DMS153 treated with DMSO at 0.1 percent for 48 hours (cell line): ENCODE measurements at regions not wholly inside any gene's neighbourhood (a gene's known extent, or its start where the extent isn't known, plus 50 kb on each side); places are given as distances from the start of the nearest gene placed in this dataset.
A peak's percentile ranks its signal among the peaks of the same experiment; 100 is the strongest.
"Not testable (repeated sequence)": the region's sequence is repeated elsewhere in the genome, so short reads cannot be mapped to it uniquely, and the experiment has no call there.

Experiments
- DNase-seq: peaks from one replicate; lab custom pipeline; 2025; ENCODE audit not compliant: unreplicated experiment; lab: John Stamatoyannopoulos, UW

GRCh38 chr4:45283352-45283751, 557.0 kb upstream of the GNPDA2 start:
- no peak for DNase-seq

- no peak for DNase-seq
Measured at GRCh38 chr4:45280121-45280520, 553.8 kb upstream of the GNPDA2 start.

GRCh38 chr4:45275862-45276261, 549.5 kb upstream of the GNPDA2 start:
- DNase-seq = no peak

GRCh38 chr4:45248106-45248505, 521.8 kb upstream of the GNPDA2 start:
- not testable (repeated sequence) for DNase-seq

- DNase-seq = no peak
Measured at GRCh38 chr4:45241976-45242375, 515.6 kb upstream of the GNPDA2 start.

GRCh38 chr4:45229206-45229605, 502.9 kb upstream of the GNPDA2 start:
- DNase-seq = no peak

- DNase-seq = no peak
Measured at GRCh38 chr4:45215976-45216542, 489.7 kb upstream of the GNPDA2 start.

- not testable (repeated sequence) for DNase-seq
Measured at GRCh38 chr4:45208476-45208875, 482.1 kb upstream of the GNPDA2 start.

- DNase-seq = not testable (repeated sequence)
Measured at GRCh38 chr4:45207864-45208331, 481.5 kb upstream of the GNPDA2 start.

- not testable (repeated sequence) for DNase-seq
Measured at GRCh38 chr4:45207241-45207863, 481.0 kb upstream of the GNPDA2 start.

- DNase-seq = no peak
Measured at GRCh38 chr4:45199736-45200135, 473.4 kb upstream of the GNPDA2 start.

GRCh38 chr4:45188501-45188900, 462.1 kb upstream of the GNPDA2 start:
- no peak for DNase-seq

- DNase-seq = no peak
Measured at GRCh38 chr4:45186249-45186648, 459.9 kb upstream of the GNPDA2 start.

GRCh38 chr4:45183905-45184304, 457.5 kb upstream of the GNPDA2 start:
- DNase-seq = no peak

- no peak for DNase-seq
Measured at GRCh38 chr4:45172636-45173035, 446.3 kb upstream of the GNPDA2 start.

GRCh38 chr4:45160951-45161350, 434.6 kb upstream of the GNPDA2 start:
- no peak for DNase-seq

- no peak for DNase-seq
Measured at GRCh38 chr4:45155081-45155777, 428.9 kb upstream of the GNPDA2 start.

GRCh38 chr4:45147866-45148265, 421.5 kb upstream of the GNPDA2 start:
- no peak for DNase-seq

GRCh38 chr4:45131020-45131419, 404.7 kb upstream of the GNPDA2 start:
- no peak for DNase-seq

- no peak for DNase-seq
Measured at GRCh38 chr4:45122406-45122805, 396.1 kb upstream of the GNPDA2 start.

GRCh38 chr4:45121426-45121975, 395.1 kb upstream of the GNPDA2 start:
- no peak for DNase-seq

- peak; percentile 22 for DNase-seq
Measured at GRCh38 chr4:45120163-45120562, 393.8 kb upstream of the GNPDA2 start.
